ENCODE measurements at regions not wholly inside any gene's neighbourhood (a gene's known extent, or its start where the extent isn't known, plus 50 kb on each side); places are given as distances from the start of the nearest gene placed in this dataset.
"Not testable (repeated sequence)": the region's sequence is repeated elsewhere in the genome, so short reads cannot be mapped to it uniquely, and the experiment has no call there.

GRCh38 chr9:32069169-32069813 lies 315.2 kb upstream of the ACO1 start:
- Histone ChIP-seq H3K4me1 (ENCODE audit: insufficient read depth, low read length) (no peaks in the 10 kb centered on the region), H3K4me3 (ENCODE audit: low read length) (no peak overlapping the region), H3K27me3 (ENCODE audit: insufficient read depth, low read length) (no peaks in the 10 kb centered on the region), H3K9me3 (ENCODE audit: low read depth, low read length) (no peaks in the 10 kb centered on the region)

GRCh38 chr9:32069969-32070368 lies 314.5 kb upstream of the ACO1 start:
- no peaks in the 10 kb centered on the region for H3K4me1 ChIP-seq (ENCODE audit: insufficient read depth, low read length)
- H3K27me3 ChIP-seq (ENCODE audit: insufficient read depth, low read length), result no peaks in the 10 kb centered on the region
- H3K9me3 ChIP-seq (ENCODE audit: low read depth, low read length), result no peaks in the 10 kb centered on the region
- H3K4me3 ChIP-seq (ENCODE audit: low read length), result no peak overlapping the region

- no peaks in the 10 kb centered on the region for H3K27me3 ChIP-seq (ENCODE audit: insufficient read depth, low read length)
- H3K4me3 ChIP-seq (ENCODE audit: low read length), result no peak overlapping the region
- H3K9me3 ChIP-seq (ENCODE audit: low read depth, low read length), result no peaks in the 10 kb centered on the region
- no peaks in the 10 kb centered on the region for H3K4me1 ChIP-seq (ENCODE audit: insufficient read depth, low read length)
Observed at GRCh38 chr9:32072570-32072969, 311.9 kb upstream of the ACO1 start.

GRCh38 chr9:32092031-32092430 lies 292.4 kb upstream of the ACO1 start:
- Histone ChIP-seq H3K9me3 (ENCODE audit: low read depth, low read length) (no peaks in the 10 kb centered on the region), H3K4me3 (ENCODE audit: low read length) (no peak overlapping the region), H3K27me3 (ENCODE audit: insufficient read depth, low read length) (no peaks in the 10 kb centered on the region)

GRCh38 chr9:32117291-32117690 lies 267.2 kb upstream of the ACO1 start:
- H3K9me3 ChIP-seq (ENCODE audit: low read depth, low read length), result no peaks in the 10 kb centered on the region
- no peak overlapping the region for H3K4me3 ChIP-seq (ENCODE audit: low read length)
- H3K4me1 ChIP-seq (ENCODE audit: insufficient read depth, low read length), result no peaks in the 10 kb centered on the region
- no peaks in the 10 kb centered on the region for H3K27me3 ChIP-seq (ENCODE audit: insufficient read depth, low read length)

More at GRCh38 chr9:32092031-32092430, 292.4 kb upstream of the ACO1 start:
- no peaks in the 10 kb centered on the region for H3K4me1 ChIP-seq (ENCODE audit: insufficient read depth, low read length)

- Histone ChIP-seq H3K4me3 (ENCODE audit: low read length) (no peak overlapping the region), H3K9me3 (ENCODE audit: low read depth, low read length) (no peaks in the 10 kb centered on the region), H3K4me1 (ENCODE audit: insufficient read depth, low read length) (no peaks in the 10 kb centered on the region), H3K27me3 (ENCODE audit: insufficient read depth, low read length) (no peaks in the 10 kb centered on the region)
Observed at GRCh38 chr9:32128546-32128945, 255.9 kb upstream of the ACO1 start.

- H3K27me3 ChIP-seq (ENCODE audit: insufficient read depth, low read length); H3K4me1 ChIP-seq (ENCODE audit: insufficient read depth, low read length); H3K9me3 ChIP-seq (ENCODE audit: low read depth, low read length); H3K4me3 ChIP-seq (ENCODE audit: low read length): not testable (repeated sequence)
Observed at GRCh38 chr9:32130709-32131108, 253.7 kb upstream of the ACO1 start.

- no peaks in the 10 kb centered on the region for H3K27me3 ChIP-seq (ENCODE audit: insufficient read depth, low read length)
- no peak overlapping the region for H3K4me3 ChIP-seq (ENCODE audit: low read length)
- H3K9me3 ChIP-seq (ENCODE audit: low read depth, low read length), result no peaks in the 10 kb centered on the region
- no peaks in the 10 kb centered on the region for H3K4me1 ChIP-seq (ENCODE audit: insufficient read depth, low read length)
Observed at GRCh38 chr9:32136700-32137339, 247.6 kb upstream of the ACO1 start.

- no peaks in the 10 kb centered on the region for H3K27me3 ChIP-seq (ENCODE audit: insufficient read depth, low read length)
- no peaks in the 10 kb centered on the region for H3K9me3 ChIP-seq (ENCODE audit: low read depth, low read length)
- H3K4me1 ChIP-seq (ENCODE audit: insufficient read depth, low read length), result no peaks in the 10 kb centered on the region
- no peak overlapping the region for H3K4me3 ChIP-seq (ENCODE audit: low read length)
Observed at GRCh38 chr9:32142074-32142473, 242.4 kb upstream of the ACO1 start.

- not testable (repeated sequence) for H3K4me3 ChIP-seq (ENCODE audit: low read length); H3K9me3 ChIP-seq (ENCODE audit: low read depth, low read length); H3K4me1 ChIP-seq (ENCODE audit: insufficient read depth, low read length); H3K27me3 ChIP-seq (ENCODE audit: insufficient read depth, low read length)
Observed at GRCh38 chr9:32148553-32148952, 235.9 kb upstream of the ACO1 start.

GRCh38 chr9:32161209-32161608 lies 223.2 kb upstream of the ACO1 start:
- Histone ChIP-seq H3K9me3 (ENCODE audit: low read depth, low read length) (no peaks in the 10 kb centered on the region), H3K4me1 (ENCODE audit: insufficient read depth, low read length) (no peaks in the 10 kb centered on the region)

GRCh38 chr9:32161720-32162119 lies 222.7 kb upstream of the ACO1 start:
- H3K9me3 ChIP-seq (ENCODE audit: low read depth, low read length), result no peaks in the 10 kb centered on the region
- H3K4me3 ChIP-seq (ENCODE audit: low read length), result no peak overlapping the region
- H3K27me3 ChIP-seq (ENCODE audit: insufficient read depth, low read length), result no peaks in the 10 kb centered on the region
- no peaks in the 10 kb centered on the region for H3K4me1 ChIP-seq (ENCODE audit: insufficient read depth, low read length)

More at GRCh38 chr9:32161209-32161608, 223.2 kb upstream of the ACO1 start:
- H3K4me3 ChIP-seq (ENCODE audit: low read length), result no peak overlapping the region
- H3K27me3 ChIP-seq (ENCODE audit: insufficient read depth, low read length), result no peaks in the 10 kb centered on the region

- H3K9me3 ChIP-seq (ENCODE audit: low read depth, low read length); H3K4me1 ChIP-seq (ENCODE audit: insufficient read depth, low read length); H3K4me3 ChIP-seq (ENCODE audit: low read length); H3K27me3 ChIP-seq (ENCODE audit: insufficient read depth, low read length): not testable (repeated sequence)
Observed at GRCh38 chr9:32166316-32166715, 218.1 kb upstream of the ACO1 start.

GRCh38 chr9:32171339-32171738 lies 213.1 kb upstream of the ACO1 start:
- no peaks in the 10 kb centered on the region for H3K9me3 ChIP-seq (ENCODE audit: low read depth, low read length)

GRCh38 chr9:32172256-32172655 lies 212.2 kb upstream of the ACO1 start:
- Histone ChIP-seq H3K9me3 (ENCODE audit: low read depth, low read length) (no peaks in the 10 kb centered on the region), H3K27me3 (ENCODE audit: insufficient read depth, low read length) (no peaks in the 10 kb centered on the region), H3K4me1 (ENCODE audit: insufficient read depth, low read length) (no peaks in the 10 kb centered on the region), H3K4me3 (ENCODE audit: low read length) (no peak overlapping the region)

More at GRCh38 chr9:32171339-32171738, 213.1 kb upstream of the ACO1 start:
- no peaks in the 10 kb centered on the region for H3K4me1 ChIP-seq (ENCODE audit: insufficient read depth, low read length)
- no peak overlapping the region for H3K4me3 ChIP-seq (ENCODE audit: low read length)
- H3K27me3 ChIP-seq (ENCODE audit: insufficient read depth, low read length), result no peaks in the 10 kb centered on the region

- H3K27me3 ChIP-seq (ENCODE audit: insufficient read depth, low read length), result no peaks in the 10 kb centered on the region
- no peaks in the 10 kb centered on the region for H3K9me3 ChIP-seq (ENCODE audit: low read depth, low read length)
- H3K4me1 ChIP-seq (ENCODE audit: insufficient read depth, low read length), result no peaks in the 10 kb centered on the region
- no peak overlapping the region for H3K4me3 ChIP-seq (ENCODE audit: low read length)
Observed at GRCh38 chr9:32177396-32177795, 207.0 kb upstream of the ACO1 start.
